MM.1S (cell line): ENCODE measurements at regions not wholly inside any gene's neighbourhood (a gene's known extent, or its start where the extent isn't known, plus 50 kb on each side); places are given as distances from the start of the nearest gene placed in this dataset.
A peak's percentile ranks its signal among the peaks of the same experiment; 100 is the strongest.

Source experiments
- DNase-seq: peaks from one replicate; pipeline ENCODE4 v3.0.0-alpha.2; 2015
- H2AFZ ChIP-seq: fragments of 300-600 bp; sonication (generic); 2 replicates; pipeline ENCODE4 v1.6.0; 2016; ENCODE audit warnings: antibody characterized with exemption, low read length
- H3F3A ChIP-seq: fragments of 300-600 bp; sonication (generic); 2 replicates; pipeline ENCODE4 v1.6.1; 2016; ENCODE audit warnings: mild to moderate bottlenecking, antibody characterized with exemption, low read length, moderate library complexity, mixed read lengths; ENCODE audit not compliant: insufficient read depth
- H3K27ac ChIP-seq: fragments of 300-600 bp; sonication (generic); 2 replicates; pipeline ENCODE4 v1.5.1; 2016; ENCODE audit warnings: mild to moderate bottlenecking, low read length
- H3K27me3 ChIP-seq: fragments of 300-600 bp; sonication (generic); replicated peaks from 2 replicates; pipeline ENCODE4 v1.6.0; 2016; ENCODE audit warnings: low read length; ENCODE audit not compliant: insufficient read depth
- H3K36me3 ChIP-seq: fragments of 300-600 bp; sonication (generic); replicated peaks from 2 replicates; pipeline ENCODE4 v1.6.1; 2016; ENCODE audit warnings: mild to moderate bottlenecking, low read length, mixed read lengths; ENCODE audit not compliant: insufficient read depth
- H3K4me1 ChIP-seq: fragments of 300-600 bp; sonication (generic); 2 replicates; pipeline ENCODE4 v1.6.1; 2016; ENCODE audit warnings: low read length, mixed read lengths
- H3K4me2 ChIP-seq: fragments of 300-600 bp; sonication (generic); 2 replicates; pipeline ENCODE4 v1.6.0; 2016; ENCODE audit warnings: low read depth, low read length
- H3K4me3 ChIP-seq: fragments of 300-600 bp; sonication (generic); 2 replicates; pipeline ENCODE4 v1.5.1; 2016; ENCODE audit warnings: low read length, mixed read lengths
- H3K79me2 ChIP-seq: fragments of 300-600 bp; sonication (generic); 2 replicates; pipeline ENCODE4 v1.6.1; 2016; ENCODE audit warnings: mixed run types, low read length, mixed read lengths
- H3K9ac ChIP-seq: fragments of 300-600 bp; sonication (generic); 2 replicates; pipeline ENCODE4 v1.6.1; 2016; ENCODE audit warnings: low read length, mixed read lengths
- H3K9me2 ChIP-seq: fragments of 300-600 bp; sonication (generic); replicated peaks from 2 replicates; pipeline ENCODE4 v1.6.1; 2016; ENCODE audit warnings: mild to moderate bottlenecking, low read length, mixed read lengths; ENCODE audit not compliant: insufficient read depth
- H3K9me3 ChIP-seq: fragments of 300-600 bp; sonication (generic); replicated peaks from 2 replicates; pipeline ENCODE4 v1.6.1; 2016; ENCODE audit warnings: mild to moderate bottlenecking, low read length, mixed read lengths; ENCODE audit not compliant: insufficient read depth
- H4K20me1 ChIP-seq: fragments of 300-600 bp; sonication (generic); 2 replicates; pipeline ENCODE4 v1.6.1; 2016; ENCODE audit warnings: mild to moderate bottlenecking, low read length, moderate library complexity, mixed read lengths; ENCODE audit not compliant: insufficient read depth
- EZH2 ChIP-seq: fragments of 300-600 bp; sonication (generic); optimal IDR thresholded peaks from 2 replicates; pipeline ENCODE3; 2017; ENCODE audit warnings: low read depth, mild to moderate bottlenecking, antibody characterized with exemption, low read length, mixed read lengths
- EZH2phosphoT487 ChIP-seq: fragments of 300-600 bp; sonication (generic); IDR thresholded peaks from 2 replicates; pipeline ENCODE4 v1.6.1; 2018; ENCODE audit warnings: antibody characterized with exemption, low read length
- TF ChIP-seq, protein P1 (sequence below): fragments of 300-600 bp; sonication (generic); IDR thresholded peaks from 2 replicates; pipeline ENCODE4 v1.5.1; 2016; ENCODE audit warnings: antibody characterized with exemption, low read length, mixed read lengths

DNA sequence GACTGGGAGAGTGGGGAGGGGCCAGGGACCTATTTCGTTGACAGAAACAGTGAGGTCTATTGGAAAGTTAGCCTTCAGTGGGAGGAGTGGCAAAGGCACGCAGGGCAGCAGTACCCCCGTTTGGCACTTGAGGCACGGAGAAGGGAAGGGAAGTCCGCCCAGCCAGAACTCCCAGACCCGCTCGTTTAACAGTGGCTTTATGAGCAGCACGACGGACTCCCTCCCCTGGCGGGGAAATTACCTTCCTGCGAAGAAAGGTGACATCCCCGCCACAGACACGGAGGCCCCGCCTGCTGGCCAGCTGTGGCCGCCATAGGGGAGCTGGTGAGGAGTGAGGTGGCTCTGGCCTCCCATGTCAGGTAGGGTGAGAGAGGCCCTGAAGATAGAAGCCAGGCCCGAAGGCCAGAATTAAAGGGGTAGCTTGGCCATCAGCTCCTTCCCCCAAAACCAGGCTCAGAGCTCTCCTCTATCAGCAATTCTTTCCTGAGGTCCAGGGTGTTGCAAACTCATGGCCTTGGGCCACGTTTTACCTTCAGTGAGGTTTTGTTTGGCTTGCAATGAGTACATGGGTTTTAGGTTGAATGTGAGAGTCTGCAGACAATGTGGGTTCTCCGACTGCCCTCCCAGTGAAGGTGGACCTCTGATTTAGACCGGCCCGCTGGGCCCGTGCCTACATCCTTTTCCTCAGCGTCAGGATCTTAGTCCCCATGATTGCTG is 123.7 kb downstream of the MRPL14 start:
- Histone ChIP-seq H3K27me3 (0 out of 2 replicates have a peak, but pooled peaks cover 3% of the 10 kb centered on the region), H3K4me3 (peak overlapping the region; percentile 64), H3K27ac (no peak overlapping the region), H2AFZ (peak overlapping the region; percentile 80), H3K9ac (no peak overlapping the region; the same call in 1 of the 2 replicates), H4K20me1 (no peaks in the 10 kb centered on the region), H3K79me2 (no peaks in the 10 kb centered on the region), H3K36me3 (no peaks in the 10 kb centered on the region), H3F3A (no peaks in the 10 kb centered on the region), H3K4me1 (no peaks in the 10 kb centered on the region), H3K9me2 (no peaks in the 10 kb centered on the region), H3K4me2 (peak overlapping the region; percentile 99), H3K9me3 (no peaks in the 10 kb centered on the region)
- TF ChIP-seq, protein P1, sequence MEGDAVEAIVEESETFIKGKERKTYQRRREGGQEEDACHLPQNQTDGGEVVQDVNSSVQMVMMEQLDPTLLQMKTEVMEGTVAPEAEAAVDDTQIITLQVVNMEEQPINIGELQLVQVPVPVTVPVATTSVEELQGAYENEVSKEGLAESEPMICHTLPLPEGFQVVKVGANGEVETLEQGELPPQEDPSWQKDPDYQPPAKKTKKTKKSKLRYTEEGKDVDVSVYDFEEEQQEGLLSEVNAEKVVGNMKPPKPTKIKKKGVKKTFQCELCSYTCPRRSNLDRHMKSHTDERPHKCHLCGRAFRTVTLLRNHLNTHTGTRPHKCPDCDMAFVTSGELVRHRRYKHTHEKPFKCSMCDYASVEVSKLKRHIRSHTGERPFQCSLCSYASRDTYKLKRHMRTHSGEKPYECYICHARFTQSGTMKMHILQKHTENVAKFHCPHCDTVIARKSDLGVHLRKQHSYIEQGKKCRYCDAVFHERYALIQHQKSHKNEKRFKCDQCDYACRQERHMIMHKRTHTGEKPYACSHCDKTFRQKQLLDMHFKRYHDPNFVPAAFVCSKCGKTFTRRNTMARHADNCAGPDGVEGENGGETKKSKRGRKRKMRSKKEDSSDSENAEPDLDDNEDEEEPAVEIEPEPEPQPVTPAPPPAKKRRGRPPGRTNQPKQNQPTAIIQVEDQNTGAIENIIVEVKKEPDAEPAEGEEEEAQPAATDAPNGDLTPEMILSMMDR = no peak
- TF ChIP-seq EZH2 (no peak), EZH2phosphoT487 (no peak)
- peak; percentile 29 for DNase-seq

DNA sequence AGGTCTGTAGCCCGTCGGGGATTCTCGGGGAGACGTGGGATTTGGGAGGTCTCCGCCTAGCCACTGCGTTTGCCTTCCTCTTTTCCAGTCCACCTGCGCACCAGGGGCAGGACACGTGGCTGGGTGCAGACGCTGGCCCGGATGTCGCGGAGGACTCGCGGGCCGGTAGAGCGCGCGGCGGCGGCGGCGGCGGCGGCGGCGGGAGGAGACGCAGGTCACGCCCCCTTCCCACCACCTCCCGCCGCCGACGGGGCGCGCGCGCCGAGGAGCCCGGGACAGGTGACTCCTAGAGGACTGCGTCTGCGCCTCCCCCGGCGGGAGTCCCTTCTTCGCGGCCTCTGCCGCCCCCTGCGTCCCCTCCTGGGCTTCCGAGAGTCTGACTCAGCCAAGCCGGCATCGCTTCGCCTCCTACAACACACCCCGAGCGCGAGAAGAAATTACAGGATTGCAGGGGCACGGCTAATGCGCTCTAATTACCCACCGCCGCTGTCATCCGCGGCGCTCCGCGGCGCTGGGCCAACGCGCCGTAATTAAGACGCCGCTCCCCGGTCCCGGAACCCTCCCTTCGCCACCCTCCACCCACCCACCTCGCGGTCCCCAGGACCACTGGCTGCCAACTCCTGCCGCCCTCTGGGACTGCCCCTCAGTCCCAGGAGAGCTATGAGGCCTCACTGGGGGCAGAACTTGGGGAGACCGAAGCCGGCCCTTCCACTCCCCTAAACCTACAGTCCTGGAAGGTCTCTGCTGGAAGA is 124.5 kb downstream of the MRPL14 start:
- Histone ChIP-seq H3K4me2 (peak overlapping the region; percentile 99), H3K9me3 (no peaks in the 10 kb centered on the region), H2AFZ (peak overlapping the region; percentile 80), H3K4me1 (no peaks in the 10 kb centered on the region), H3K9ac (peak overlapping the region; percentile 40; the same call in 1 of the 2 replicates), H3K9me2 (no peaks in the 10 kb centered on the region), H4K20me1 (no peaks in the 10 kb centered on the region), H3K27ac (no peak overlapping the region), H3K79me2 (no peaks in the 10 kb centered on the region), H3F3A (no peaks in the 10 kb centered on the region), H3K4me3 (peak overlapping the region; percentile 64), H3K27me3 (0 out of 2 replicates have a peak, but pooled peaks cover 3% of the 10 kb centered on the region), H3K36me3 (no peaks in the 10 kb centered on the region)
- peak; percentile 65 for DNase-seq
- TF ChIP-seq, protein P1 = peak; percentile 24
- no peak for TF ChIP-seq EZH2

DNA sequence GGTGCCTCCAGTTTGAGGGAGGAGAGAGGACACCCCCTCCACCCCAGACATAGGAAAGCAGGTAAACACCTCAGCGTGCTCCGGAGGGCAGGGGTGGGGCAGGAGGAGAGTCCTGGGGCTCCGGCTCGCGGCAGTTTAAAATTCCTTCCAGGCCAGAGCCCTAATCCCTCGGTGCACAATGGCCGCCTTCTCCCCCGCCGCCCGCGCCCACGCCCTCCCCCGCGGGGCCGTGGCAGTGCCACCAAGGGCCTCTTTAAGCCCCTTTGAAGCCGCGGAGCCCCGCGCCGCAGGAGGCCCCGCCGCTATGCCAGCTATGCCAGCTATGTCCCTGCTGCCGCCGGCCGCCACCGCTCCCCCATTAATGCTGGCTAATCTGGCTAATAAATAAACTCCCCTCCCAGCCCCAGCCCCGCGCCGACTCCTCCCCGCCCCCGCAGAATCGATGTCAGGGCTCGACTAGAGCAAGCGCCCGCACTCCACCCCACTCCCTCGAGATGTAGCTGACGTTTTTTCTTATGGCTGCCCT is 125.1 kb downstream of the MRPL14 start:
- 0 out of 2 replicates have a peak, but pooled peaks cover 3% of the 10 kb centered on the region for H3K27me3 ChIP-seq
- H3K36me3 ChIP-seq = no peaks in the 10 kb centered on the region
- H4K20me1 ChIP-seq = no peaks in the 10 kb centered on the region
- H3K9me3 ChIP-seq = no peaks in the 10 kb centered on the region
- peak overlapping the region; percentile 99; the same call in 1 of the 2 replicates for H3K4me2 ChIP-seq
- DNase-seq = no peak
- H3K9ac ChIP-seq = no peak overlapping the region
- no peaks in the 10 kb centered on the region for H3F3A ChIP-seq
- no peaks in the 10 kb centered on the region for H3K4me1 ChIP-seq
- H3K4me3 ChIP-seq = no peak overlapping the region; the same call in 1 of the 2 replicates
- H3K79me2 ChIP-seq = no peaks in the 10 kb centered on the region
- no peaks in the 10 kb centered on the region for H3K9me2 ChIP-seq
- peak overlapping the region; percentile 58; the same call in 1 of the 2 replicates for H2AFZ ChIP-seq
- H3K27ac ChIP-seq = no peak overlapping the region
- TF ChIP-seq, protein P1 = no peak
- TF ChIP-seq EZH2phosphoT487 = no peak
- no peak for TF ChIP-seq EZH2
